ENCODE measurements at regions not wholly inside any gene's neighbourhood (a gene's known extent, or its start where the extent isn't known, plus 50 kb on each side); places are given as distances from the start of the nearest gene placed in this dataset.
"Not testable (repeated sequence)": the region's sequence is repeated elsewhere in the genome, so short reads cannot be mapped to it uniquely, and the experiment has no call there.

- no peak for DNase-seq
These were observed 76.0 kb upstream of the PICALM start for GRCh38 chr11:86144846-86145245.

GRCh38 chr11:86144087-86144486 is 75.2 kb upstream of the PICALM start:
- not testable (repeated sequence) for DNase-seq

GRCh38 chr11:86143087-86144030 is 74.5 kb upstream of the PICALM start:
- DNase-seq = no peak

- no peak for DNase-seq
These were observed 73.3 kb upstream of the PICALM start for GRCh38 chr11:86142170-86142569.

- no peak for DNase-seq
These were observed 72.8 kb upstream of the PICALM start for GRCh38 chr11:86141727-86142126.

GRCh38 chr11:86140334-86140990 is 71.6 kb upstream of the PICALM start:
- no peak for DNase-seq

- DNase-seq = no peak
These were observed 70.1 kb upstream of the PICALM start for GRCh38 chr11:86138958-86139357.

GRCh38 chr11:86136538-86136937 is 67.7 kb upstream of the PICALM start:
- DNase-seq = no peak

GRCh38 chr11:86135319-86135714 is 66.4 kb upstream of the PICALM start:
- no peak for DNase-seq

GRCh38 chr11:86134580-86135318 is 65.9 kb upstream of the PICALM start:
- no peak for DNase-seq

GRCh38 chr11:86132667-86133249 is 63.9 kb upstream of the PICALM start:
- DNase-seq = no peak

GRCh38 chr11:86129740-86130540 is 61.1 kb upstream of the PICALM start:
- DNase-seq = no peak

GRCh38 chr11:86128914-86129313 is 60.0 kb upstream of the PICALM start:
- no peak for DNase-seq

GRCh38 chr11:86126862-86127261 is 58.0 kb upstream of the PICALM start:
- DNase-seq = no peak

- no peak for DNase-seq
These were observed 55.7 kb upstream of the PICALM start for GRCh38 chr11:86124251-86125233.

- DNase-seq = no peak
These were observed 53.9 kb upstream of the PICALM start for GRCh38 chr11:86122773-86123172.

- no peak for DNase-seq
These were observed 51.9 kb upstream of the PICALM start for GRCh38 chr11:86120807-86121206.

- DNase-seq = no peak
These were observed 51.0 kb upstream of the PICALM start for GRCh38 chr11:86119906-86120305.

- DNase-seq = no peak
These were observed 50.2 kb upstream of the PICALM start for GRCh38 chr11:86119077-86119476.

Measured in DMS 273 treated with DMSO at 0.1 percent for 48 hours (cell line).